Smooth muscle cell (in vitro differentiated cells): ENCODE measurements at regions not wholly inside any gene's neighbourhood (a gene's known extent, or its start where the extent isn't known, plus 50 kb on each side); places are given as distances from the start of the nearest gene placed in this dataset.

Experiments used
- DNase-seq: peaks from one replicate; lab custom pipeline; 2025; ENCODE audit not compliant: unreplicated experiment; lab: John Stamatoyannopoulos, UW
- H2AFZ ChIP-seq: fragments of 200-600 bp; sonication (generic); 2 replicates; pipeline ENCODE4 v1.6.0; 2016; ENCODE audit warnings: antibody characterized with exemption, low read depth, mild to moderate bottlenecking
- H3F3A ChIP-seq: fragments of 200-600 bp; sonication (generic); 2 replicates; pipeline ENCODE4 v1.6.0; 2017; ENCODE audit warnings: antibody characterized with exemption, low read depth
- H3K27ac ChIP-seq: fragments of 200-600 bp; sonication (generic); 2 replicates; pipeline ENCODE4 v1.5.1; 2016; ENCODE audit warnings: low read depth, mild to moderate bottlenecking
- H3K27me3 ChIP-seq: fragments of 200-600 bp; sonication (generic); 2 replicates; pipeline ENCODE4 v1.6.1; 2016; ENCODE audit warnings: low read depth, mild to moderate bottlenecking
- H3K36me3 ChIP-seq: fragments of 200-600 bp; sonication (generic); 2 replicates; pipeline ENCODE4 v1.5.1; 2016; ENCODE audit warnings: low read depth
- H3K4me1 ChIP-seq: fragments of 200-600 bp; sonication (generic); 2 replicates; pipeline ENCODE4 v1.5.1; 2016; ENCODE audit warnings: low read depth
- H3K4me2 ChIP-seq: fragments of 200-600 bp; sonication (generic); 2 replicates; pipeline ENCODE4 v1.6.0; 2016; ENCODE audit warnings: mild to moderate bottlenecking
- H3K4me3 ChIP-seq: fragments of 200-600 bp; sonication (generic); 2 replicates; pipeline ENCODE4 v1.5.1; 2016; ENCODE audit warnings: mild to moderate bottlenecking
- H3K79me2 ChIP-seq: fragments of 200-600 bp; sonication (generic); 2 replicates; pipeline ENCODE4 v1.6.0; 2016; ENCODE audit warnings: low read depth, mild to moderate bottlenecking
- H3K9ac ChIP-seq: fragments of 200-600 bp; sonication (generic); 2 replicates; pipeline ENCODE4 v1.6.0; 2016; ENCODE audit warnings: low read depth
- H3K9me3 ChIP-seq: fragments of 200-600 bp; sonication (generic); replicated peaks from 2 replicates; pipeline ENCODE4 v1.5.1; 2016; ENCODE audit warnings: low read depth
- H4K20me1 ChIP-seq: fragments of 200-600 bp; sonication (generic); 2 replicates; pipeline ENCODE4 v1.6.0; 2016; ENCODE audit warnings: low read depth
- CTCF ChIP-seq: fragments of 200-600 bp; sonication (generic); IDR thresholded peaks from 2 replicates; pipeline ENCODE4 v1.5.1; 2017; ENCODE audit warnings: borderline replicate concordance, mild to moderate bottlenecking, antibody characterized with exemption; ENCODE audit not compliant: insufficient read depth, poor library complexity, severe bottlenecking
- WGBS: methylation state at CpG from one replicate; pipeline ENCODE4 v1.1.7; 2016; ENCODE audit warnings: low lambda C conversion rate; 5-methylcytosine and 5-hydroxymethylcytosine counted together

- H3K9ac ChIP-seq: no peak overlapping the region
- no peaks in the 10 kb centered on the region for H3K9me3 ChIP-seq
- H3K27me3 ChIP-seq: peaks cover 20% of the 10 kb centered on the region
- H3K4me2 ChIP-seq: no peak overlapping the region
- no peak for TF ChIP-seq CTCF
- no peak for DNase-seq
- 99% methylated on average over 2 of the region's 2 CpGs for WGBS
- no peaks in the 10 kb centered on the region for H3F3A ChIP-seq
- no peak overlapping the region for H3K4me3 ChIP-seq
- H2AFZ ChIP-seq: no peak overlapping the region
- no peaks in the 10 kb centered on the region for H3K79me2 ChIP-seq
- H4K20me1 ChIP-seq: no peaks in the 10 kb centered on the region
- H3K4me1 ChIP-seq: no peaks in the 10 kb centered on the region
- H3K27ac ChIP-seq: no peak overlapping the region
- H3K36me3 ChIP-seq: no peaks in the 10 kb centered on the region
Measured at GRCh38 chr13:74322562-74322961, 188.4 kb upstream of the KLF12 start.

GRCh38 chr13:74320282-74320681 lies 186.1 kb upstream of the KLF12 start:
- Histone ChIP-seq H3K79me2 (no peaks in the 10 kb centered on the region), H4K20me1 (no peaks in the 10 kb centered on the region), H3K36me3 (no peaks in the 10 kb centered on the region), H3F3A (no peaks in the 10 kb centered on the region), H3K27ac (no peak overlapping the region), H3K9me3 (no peaks in the 10 kb centered on the region), H3K4me1 (no peaks in the 10 kb centered on the region), H2AFZ (no peak overlapping the region), H3K9ac (no peak overlapping the region), H3K4me3 (no peak overlapping the region), H3K4me2 (no peak overlapping the region), H3K27me3 (peaks cover 20% of the 10 kb centered on the region)
- no peak for TF ChIP-seq CTCF
- DNase-seq: no peak
- WGBS: 81% methylated on average over 2 of the region's 2 CpGs

GRCh38 chr13:74316547-74316946 lies 182.3 kb upstream of the KLF12 start:
- H3K9ac ChIP-seq: no peak overlapping the region
- TF ChIP-seq CTCF: no peak
- H3K9me3 ChIP-seq: no peaks in the 10 kb centered on the region
- no peak overlapping the region for H3K4me2 ChIP-seq
- H3K4me1 ChIP-seq: no peaks in the 10 kb centered on the region
- 52% methylated on average over 1 of the region's 1 CpG for WGBS
- H3F3A ChIP-seq: no peaks in the 10 kb centered on the region
- no peak overlapping the region for H3K27ac ChIP-seq
- no peaks in the 10 kb centered on the region for H3K79me2 ChIP-seq
- no peaks in the 10 kb centered on the region for H3K36me3 ChIP-seq
- H4K20me1 ChIP-seq: no peaks in the 10 kb centered on the region
- H3K27me3 ChIP-seq: peaks cover 20% of the 10 kb centered on the region
- no peak for DNase-seq
- no peak overlapping the region for H2AFZ ChIP-seq
- H3K4me3 ChIP-seq: no peak overlapping the region

- 51% methylated on average over 2 of the region's 2 CpGs for WGBS
- no peaks in the 10 kb centered on the region for H3K9me3 ChIP-seq
- H3K4me2 ChIP-seq: no peak overlapping the region
- H3K4me3 ChIP-seq: no peak overlapping the region
- TF ChIP-seq CTCF: no peak
- H2AFZ ChIP-seq: no peak overlapping the region
- no peaks in the 10 kb centered on the region for H3K79me2 ChIP-seq
- DNase-seq: no peak
- H3F3A ChIP-seq: no peaks in the 10 kb centered on the region
- no peak overlapping the region for H3K9ac ChIP-seq
- H3K36me3 ChIP-seq: no peaks in the 10 kb centered on the region
- no peaks in the 10 kb centered on the region for H3K27me3 ChIP-seq
- no peak overlapping the region for H3K27ac ChIP-seq
- no peaks in the 10 kb centered on the region for H4K20me1 ChIP-seq
- no peaks in the 10 kb centered on the region for H3K4me1 ChIP-seq
Measured at GRCh38 chr13:74306496-74306895, 172.3 kb upstream of the KLF12 start.
